ENCODE measurements at regions not wholly inside any gene's neighbourhood (a gene's known extent, or its start where the extent isn't known, plus 50 kb on each side); places are given as distances from the start of the nearest gene placed in this dataset.

DNA sequence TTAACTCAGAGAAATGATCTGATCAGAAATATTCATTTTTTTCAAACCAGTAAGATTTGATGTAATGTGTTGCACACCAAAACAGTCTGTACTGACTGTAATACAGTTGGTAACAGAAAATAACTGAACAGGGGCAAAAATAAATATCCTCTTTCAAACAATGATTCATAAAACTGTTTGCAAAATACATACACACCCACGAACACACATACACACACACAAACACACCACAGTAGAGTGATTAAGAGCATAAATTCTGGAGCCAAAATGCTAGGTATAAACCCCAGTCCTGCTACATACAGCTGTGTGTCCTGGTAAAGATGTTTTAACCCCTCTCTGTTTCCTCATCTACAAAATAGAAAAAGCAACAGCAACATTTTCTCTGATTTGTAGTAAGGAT, 376.6 kb downstream of the PDGFC start:
- DNase-seq (ENCODE audit: low read depth): no peak

- DNase-seq (ENCODE audit: low read depth): peak; percentile 15
Observed at GRCh38 chr4:156594624-156595023, 377.0 kb downstream of the PDGFC start.

DNA sequence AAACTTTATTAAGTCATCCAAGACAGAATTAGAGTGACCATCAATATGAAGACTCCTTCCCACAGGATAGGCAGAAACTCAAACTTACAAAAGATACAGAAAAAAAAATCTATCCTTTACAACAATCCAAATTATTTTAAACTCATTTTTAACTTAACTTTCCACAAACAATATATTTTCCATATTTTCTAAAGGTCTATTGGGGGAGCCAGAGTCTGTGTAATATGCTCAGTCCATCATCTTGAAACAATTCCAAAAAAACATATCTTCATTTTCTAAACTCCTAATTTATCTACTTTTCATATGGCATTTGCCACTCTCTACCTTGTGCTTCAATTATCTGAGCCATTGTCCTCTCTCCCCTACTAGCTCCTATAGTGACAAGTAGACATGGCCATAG, 378.1 kb downstream of the PDGFC start:
- no peak for DNase-seq (ENCODE audit: low read depth)

DNA sequence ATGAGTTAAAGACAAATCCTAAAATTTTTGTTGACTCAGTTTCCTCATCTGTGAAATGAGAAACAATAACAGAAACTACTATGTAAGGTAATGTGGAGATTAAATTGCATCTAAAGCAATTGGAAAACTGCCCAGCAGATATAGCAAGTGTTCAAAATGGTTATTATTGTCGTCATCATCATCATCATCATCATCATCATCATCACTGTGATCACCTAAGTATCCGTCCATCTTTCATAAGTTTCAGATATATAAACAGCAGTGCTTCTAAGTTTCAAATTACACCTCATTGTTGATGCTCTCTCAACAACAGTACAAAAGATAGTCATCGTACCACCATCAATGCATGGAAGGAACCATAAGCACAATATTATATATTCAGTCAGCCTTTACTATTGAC, 379.9 kb downstream of the PDGFC start:
- DNase-seq (ENCODE audit: low read depth): no peak

DNA sequence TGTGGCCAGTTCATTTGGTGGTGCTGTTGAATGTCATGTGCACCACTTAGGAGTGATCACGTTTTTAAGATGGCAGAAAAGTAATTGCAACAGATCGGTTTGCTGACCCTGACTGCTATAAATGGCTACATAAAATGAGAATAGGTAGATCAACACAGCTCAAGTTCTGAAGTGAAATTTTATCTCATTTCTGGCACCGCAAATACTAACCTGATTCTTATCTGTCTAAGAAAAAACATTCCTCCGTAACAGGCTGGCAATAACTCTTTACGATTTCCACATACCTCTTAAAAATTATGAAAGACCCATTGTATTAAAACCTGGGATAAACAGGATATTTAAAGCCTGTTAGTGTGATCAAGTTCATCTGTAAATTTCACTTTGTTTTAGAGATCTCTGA, 387.5 kb downstream of the PDGFC start:
- no peak for DNase-seq (ENCODE audit: low read depth)

DNA sequence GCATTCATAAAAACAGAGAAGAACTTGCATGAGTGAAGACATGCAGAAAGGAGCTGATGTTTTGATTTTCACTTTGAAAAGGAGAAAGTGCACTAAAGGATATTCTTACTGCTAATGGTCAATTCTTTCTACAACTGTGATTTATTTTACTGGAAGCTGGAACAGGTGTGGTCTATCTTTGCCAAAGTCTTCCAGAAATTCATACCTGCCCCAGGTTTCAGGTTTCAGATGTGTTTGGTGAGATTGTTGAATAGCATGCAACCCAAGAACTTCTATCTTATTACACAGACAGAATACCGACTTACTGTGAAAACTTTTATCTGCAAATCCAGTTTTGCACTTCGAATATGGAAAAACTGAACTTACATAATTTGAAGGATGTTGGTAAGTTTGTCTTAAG, 388.3 kb downstream of the PDGFC start:
- no peak for DNase-seq (ENCODE audit: low read depth)

DNA sequence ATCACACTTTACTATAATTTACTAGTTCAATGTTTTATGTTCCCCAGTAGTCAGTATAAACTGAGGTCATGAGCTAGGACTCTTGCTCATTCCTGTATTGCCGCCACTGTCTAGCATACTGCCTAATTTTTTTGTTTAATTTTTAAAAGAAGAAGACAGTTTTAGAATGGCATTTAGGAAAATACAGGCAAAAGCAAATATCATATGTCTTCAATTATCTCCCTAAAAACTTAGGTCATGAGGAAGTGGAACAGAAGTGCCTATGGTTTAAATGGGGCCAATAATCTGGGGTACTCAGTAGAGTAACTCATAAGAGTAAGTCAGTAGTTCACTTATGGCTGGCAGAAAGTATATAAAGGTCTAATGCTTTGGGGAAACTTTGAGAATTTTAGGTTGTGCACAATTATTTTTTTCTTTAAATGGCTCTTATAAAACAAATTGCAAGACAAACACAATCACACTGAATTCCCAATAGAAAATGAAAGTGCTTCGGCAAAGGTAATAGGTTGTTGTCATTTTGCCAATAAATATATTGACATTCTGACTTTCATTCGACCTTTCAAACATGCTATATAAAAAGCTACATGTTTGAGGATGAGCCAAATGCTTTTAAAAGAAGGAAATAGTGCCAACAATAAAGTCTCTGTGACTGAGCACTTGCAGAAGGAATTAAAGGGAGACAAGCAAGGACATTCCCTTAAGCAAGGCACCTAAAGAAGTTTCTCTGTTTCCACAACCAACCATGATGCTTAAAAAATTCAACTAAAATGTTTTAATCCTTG, 390.1 kb downstream of the PDGFC start:
- DNase-seq (ENCODE audit: low read depth): no peak

DNA sequence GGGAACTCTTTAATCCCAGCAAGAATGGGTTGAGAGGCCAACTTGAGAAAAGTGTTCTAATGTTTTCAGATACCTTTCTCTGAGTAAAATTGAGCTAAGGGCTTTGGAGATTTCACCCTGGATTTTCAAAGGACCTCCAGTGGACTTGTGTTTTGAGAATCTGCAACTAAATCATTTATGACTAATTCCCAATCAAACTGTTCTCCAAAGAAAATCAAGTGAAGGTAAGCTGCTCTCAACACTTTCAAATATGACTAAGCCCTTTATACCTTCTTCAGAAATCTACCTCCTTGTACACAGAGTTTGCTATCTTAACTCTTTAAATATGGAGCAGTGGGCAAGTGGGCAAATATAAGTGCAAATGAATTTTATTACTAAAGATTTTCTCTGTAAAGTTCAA, 392.9 kb downstream of the PDGFC start:
- no peak for DNase-seq (ENCODE audit: low read depth)

- DNase-seq (ENCODE audit: low read depth): no peak
Observed at GRCh38 chr4:156578005-156578404, 393.6 kb downstream of the PDGFC start.

- DNase-seq (ENCODE audit: low read depth): no peak
Observed at GRCh38 chr4:156576946-156577345, 394.7 kb downstream of the PDGFC start.

- peak; percentile 28 for DNase-seq (ENCODE audit: low read depth)
Observed at GRCh38 chr4:156575430-156576073, 396.0 kb downstream of the PDGFC start.

DNA sequence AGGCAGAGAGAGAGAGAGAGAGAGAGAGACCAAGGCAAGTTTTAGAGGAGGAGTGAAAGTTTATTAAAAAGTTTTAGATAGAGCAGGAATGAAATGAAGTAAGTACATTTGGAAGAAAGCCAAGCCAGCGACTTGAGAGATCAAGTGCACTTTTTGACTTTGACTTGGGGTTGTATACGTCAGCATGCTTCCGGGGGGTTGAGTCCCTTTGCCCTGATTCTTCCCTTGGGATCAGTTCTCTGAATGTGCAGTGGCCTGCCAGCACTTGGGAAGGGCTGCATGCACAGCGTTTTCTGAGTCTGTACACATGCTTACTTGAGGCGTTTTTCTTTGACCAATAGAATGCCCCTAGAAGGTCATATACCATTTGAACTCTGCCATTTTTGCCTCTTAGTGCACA, 400.5 kb downstream of the PDGFC start:
- no peak for DNase-seq (ENCODE audit: low read depth)

- DNase-seq (ENCODE audit: low read depth): no peak
Observed at GRCh38 chr4:156569535-156569934, 402.1 kb downstream of the PDGFC start.

DNA sequence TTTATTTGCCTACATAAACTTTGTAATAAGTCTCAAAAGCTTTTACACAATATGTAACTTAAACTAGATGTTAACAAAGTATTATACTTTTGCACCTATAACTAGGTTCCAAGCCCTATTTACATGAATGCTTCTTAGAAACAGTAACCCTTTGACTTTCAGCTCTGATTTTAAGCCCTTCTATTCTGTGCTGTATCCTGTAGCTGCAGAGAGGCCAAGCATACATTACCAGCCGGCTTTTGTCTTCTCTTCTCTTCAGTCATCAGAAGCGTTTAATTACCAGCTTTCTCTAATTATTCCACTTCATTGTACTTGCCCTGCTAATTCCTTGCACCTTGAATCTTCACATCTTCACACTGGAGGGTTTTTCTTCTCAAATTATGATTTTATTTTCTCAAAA, 403.1 kb downstream of the PDGFC start:
- DNase-seq (ENCODE audit: low read depth): no peak

DNA sequence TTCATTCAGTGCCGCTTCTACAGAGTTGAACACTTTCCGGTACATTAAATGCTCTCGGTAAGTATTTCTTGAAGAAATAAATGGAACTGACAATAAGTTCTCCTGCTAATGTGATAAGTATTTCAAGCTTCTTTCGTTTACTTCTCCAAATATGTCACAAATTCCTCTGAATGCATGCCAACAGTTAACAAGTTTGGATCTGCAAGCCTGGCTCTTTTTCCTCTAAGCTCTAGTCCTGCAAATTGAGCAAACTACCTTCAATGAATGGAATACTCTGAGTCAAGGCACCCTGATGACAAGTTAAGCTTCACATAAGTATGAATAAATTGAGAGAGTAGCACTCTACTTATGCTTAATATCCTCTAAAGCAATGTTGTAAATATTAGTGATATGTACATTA, 403.6 kb downstream of the PDGFC start:
- no peak for DNase-seq (ENCODE audit: low read depth)

DNA sequence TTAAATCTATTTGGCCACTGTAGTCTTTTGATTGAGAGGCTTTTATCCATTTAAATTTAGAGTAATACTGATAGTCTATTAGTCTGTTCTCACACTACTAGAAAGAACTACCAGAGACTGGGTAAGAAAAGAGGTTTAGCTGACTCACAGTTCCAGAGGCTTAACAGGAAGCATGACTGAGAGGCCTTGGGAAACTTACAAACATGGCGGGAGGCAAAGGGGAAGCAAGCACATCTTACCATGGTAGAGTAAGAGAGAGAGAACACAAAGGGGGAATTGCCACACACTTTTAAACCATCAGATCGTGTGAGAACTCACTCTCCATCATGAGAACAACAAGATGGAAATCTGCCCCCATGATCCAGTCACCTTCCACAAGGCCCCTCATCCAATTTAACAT, 410.9 kb downstream of the PDGFC start:
- DNase-seq (ENCODE audit: low read depth): peak; percentile 7

- DNase-seq (ENCODE audit: low read depth): no peak
Observed at GRCh38 chr4:156559346-156559745, 412.3 kb downstream of the PDGFC start.

- DNase-seq (ENCODE audit: low read depth): peak; percentile 23
Observed at GRCh38 chr4:156558373-156559025, 413.1 kb downstream of the PDGFC start.

GRCh38 chr4:156557920-156558319, 413.7 kb downstream of the PDGFC start:
- no peak for DNase-seq (ENCODE audit: low read depth)

DNA sequence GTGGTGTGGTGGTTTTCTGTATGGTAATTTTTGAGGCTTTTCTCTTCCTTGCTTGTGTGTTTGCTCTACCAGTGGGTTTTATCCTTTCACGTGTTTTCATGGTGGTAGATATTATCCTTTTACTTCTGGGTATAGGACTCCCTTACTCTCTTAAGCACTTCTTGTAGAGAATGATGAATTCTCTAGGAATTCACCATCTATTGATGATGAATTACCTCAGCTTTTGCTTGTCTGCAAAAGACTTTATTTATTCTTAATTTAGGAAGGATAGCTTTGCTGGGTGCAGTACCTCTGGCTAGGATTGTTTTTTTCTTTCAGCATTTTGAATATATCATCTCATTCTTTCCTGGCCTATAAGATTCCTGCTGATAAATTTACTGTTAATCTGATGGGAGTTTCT, 415.3 kb downstream of the PDGFC start:
- DNase-seq (ENCODE audit: low read depth): no peak

DNA sequence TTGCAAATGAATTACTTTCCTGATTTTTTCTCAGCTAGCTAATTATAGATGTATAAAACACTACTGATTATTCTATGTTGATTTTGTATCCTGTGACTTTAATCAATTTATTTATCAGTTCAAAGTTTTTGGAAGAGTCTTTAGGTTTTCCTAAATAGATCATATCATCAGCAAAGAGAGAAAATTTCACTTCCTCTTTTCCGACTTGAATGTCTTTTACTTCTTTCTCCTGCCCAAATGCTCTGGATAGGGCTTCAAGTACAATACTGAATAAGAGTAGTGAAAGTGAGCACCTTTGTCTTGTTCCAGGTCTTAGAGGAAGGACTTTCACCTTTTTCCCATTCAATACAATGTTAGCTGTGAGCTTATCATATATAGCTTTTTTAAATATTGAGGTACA, 417.9 kb downstream of the PDGFC start:
- no peak for DNase-seq (ENCODE audit: low read depth)

GRCh38 chr4:156547891-156548290, 423.7 kb downstream of the PDGFC start:
- no peak for DNase-seq (ENCODE audit: low read depth)

GRCh38 chr4:156547439-156547838, 424.2 kb downstream of the PDGFC start:
- peak; percentile 65 for DNase-seq (ENCODE audit: low read depth)
